Stimulated activated CD4-positive, alpha-beta T cell treated with anti-CD3 and anti-CD28 coated beads, TNF-alpha, amount 100 ng/mL, for 4 hours (primary cell): ENCODE measurements at regions not wholly inside any gene's neighbourhood (a gene's known extent, or its start where the extent isn't known, plus 50 kb on each side); places are given as distances from the start of the nearest gene placed in this dataset.

ENCODE experiments used
- DNase-seq, 3 experiments: peaks; one replicate each; pipeline ENCODE4 v3.0.0-alpha.2; 2020; ENCODE audit warnings: low read depth in 3 of 3

- DNase-seq = no peak
Measured at GRCh38 chr5:54769746-54770145, 215.6 kb downstream of the ESM1 start.

- no peak for DNase-seq
Measured at GRCh38 chr5:54769072-54769471, 216.3 kb downstream of the ESM1 start.

DNA sequence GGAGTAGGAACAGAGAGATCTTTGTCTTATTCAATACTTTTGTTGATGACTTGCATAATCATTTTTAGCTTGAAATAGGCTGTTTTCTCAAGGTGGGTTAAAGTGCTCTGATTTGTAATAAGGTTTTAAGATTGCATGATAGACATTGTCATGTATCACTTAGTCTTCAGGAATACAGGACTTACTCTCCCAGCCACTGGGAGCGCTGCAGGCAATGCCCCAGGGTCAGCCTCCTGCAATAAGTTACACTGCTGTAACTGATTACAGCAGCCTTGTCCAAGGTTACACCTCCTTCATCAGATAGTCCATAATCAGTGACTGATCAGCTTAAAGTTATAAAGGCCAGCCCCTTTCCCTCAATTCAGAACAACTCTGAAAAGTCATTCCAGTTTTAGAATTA is 218.6 kb downstream of the ESM1 start:
- DNase-seq = no peak

DNA sequence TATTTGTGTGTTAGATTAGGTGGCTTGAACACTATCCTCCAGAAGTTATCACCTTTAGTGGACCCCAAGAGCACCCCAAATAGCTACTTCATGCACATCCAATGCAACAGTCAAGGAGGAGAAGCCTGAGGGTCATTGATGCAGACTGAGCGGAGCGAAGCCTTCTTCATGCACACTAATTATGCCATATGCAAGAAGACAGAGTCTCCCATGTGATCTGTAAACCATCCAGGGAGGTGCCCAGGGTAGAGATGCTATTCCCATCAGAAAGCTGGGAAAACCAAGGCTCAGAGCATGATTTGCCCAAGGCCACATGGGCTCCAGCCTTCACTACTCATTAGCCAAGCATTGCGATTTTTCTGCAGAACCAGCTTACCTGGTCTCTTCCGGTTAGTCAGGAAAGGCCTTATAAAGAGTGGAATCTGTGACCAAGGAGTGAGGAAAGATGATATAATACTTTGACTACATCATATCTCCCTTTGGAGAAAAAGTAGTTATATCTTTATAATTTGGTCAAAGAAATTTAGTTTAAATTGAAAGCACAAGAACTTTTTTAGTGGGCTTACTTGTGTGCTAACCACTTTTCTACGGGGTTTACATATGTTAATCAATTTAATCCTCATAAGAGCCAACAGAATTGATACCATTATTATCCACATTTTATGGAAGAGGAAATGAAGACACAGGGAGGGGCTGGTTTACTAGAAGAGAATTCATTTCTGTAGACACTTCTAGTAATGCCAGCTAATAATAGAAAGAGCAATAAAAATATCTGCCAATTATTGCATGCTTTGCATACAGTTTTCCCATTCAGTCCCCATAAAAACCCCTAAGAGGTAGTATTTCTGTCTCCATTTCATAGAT is 220.0 kb downstream of the ESM1 start:
- no peak for DNase-seq

- DNase-seq = no peak
Measured at GRCh38 chr5:54764102-54765090, 221.0 kb downstream of the ESM1 start.

DNA sequence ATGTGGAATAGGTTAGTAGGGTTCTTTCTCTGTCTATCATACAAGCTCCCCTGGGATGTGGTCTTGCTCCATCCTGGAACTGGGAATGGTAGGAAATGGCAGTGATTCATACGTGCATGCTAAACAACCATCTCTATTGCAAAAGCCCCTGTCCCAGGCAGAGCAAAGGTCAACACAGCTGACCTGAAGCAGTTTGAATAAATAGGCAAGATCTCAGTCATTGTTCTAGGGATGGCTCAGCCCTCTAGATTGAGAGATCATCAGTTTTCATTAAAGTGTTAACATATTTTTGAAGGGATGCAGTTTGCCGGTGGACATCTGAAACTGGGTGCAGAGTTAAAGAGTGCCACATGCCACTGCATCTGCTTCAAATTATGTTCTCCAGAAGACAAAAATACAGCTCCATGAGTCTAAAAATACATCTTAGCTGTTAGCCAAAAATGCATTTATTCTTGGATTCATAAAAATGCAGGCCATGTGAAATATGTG is 224.1 kb downstream of the ESM1 start:
- DNase-seq = no peak

DNA sequence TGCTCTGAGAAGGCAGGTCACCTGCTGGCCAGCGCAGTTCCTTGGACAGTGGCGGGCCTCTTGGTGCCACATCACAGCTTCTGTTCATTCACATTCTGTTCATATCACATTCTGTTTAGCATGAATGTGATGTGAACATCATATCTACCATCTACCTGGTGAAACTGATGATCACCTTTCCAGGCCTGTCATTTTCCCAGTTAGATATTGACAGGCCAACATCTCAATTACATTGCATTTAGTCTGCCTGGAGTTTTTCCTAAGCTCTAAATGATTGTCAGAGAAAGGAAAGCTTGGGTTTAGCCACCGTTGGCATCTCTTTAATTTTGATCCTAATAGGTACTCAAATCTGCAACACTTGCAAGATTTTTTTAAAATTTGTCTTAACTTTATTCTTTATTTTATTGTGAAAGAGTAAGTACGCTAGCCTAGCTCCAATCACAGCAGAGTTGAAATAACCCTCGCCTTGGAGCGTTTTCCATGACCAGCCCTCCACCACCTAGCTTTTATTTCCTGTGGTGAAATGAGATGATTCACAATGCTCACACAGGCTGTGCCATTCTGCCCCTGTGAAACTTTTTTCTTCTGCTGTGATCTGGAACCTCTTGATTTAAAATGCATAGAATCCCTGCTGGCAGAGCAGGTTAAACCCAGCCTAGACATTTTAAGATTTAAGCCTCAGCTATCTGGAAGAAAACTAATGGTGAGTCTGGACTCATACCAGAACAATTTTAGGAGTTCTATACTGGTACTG is 225.0 kb downstream of the ESM1 start:
- DNase-seq = no peak

- DNase-seq = no peak
Measured at GRCh38 chr5:54758038-54758437, 227.4 kb downstream of the ESM1 start.

- no peak for DNase-seq
Measured at GRCh38 chr5:54757541-54757940, 227.9 kb downstream of the ESM1 start.

DNA sequence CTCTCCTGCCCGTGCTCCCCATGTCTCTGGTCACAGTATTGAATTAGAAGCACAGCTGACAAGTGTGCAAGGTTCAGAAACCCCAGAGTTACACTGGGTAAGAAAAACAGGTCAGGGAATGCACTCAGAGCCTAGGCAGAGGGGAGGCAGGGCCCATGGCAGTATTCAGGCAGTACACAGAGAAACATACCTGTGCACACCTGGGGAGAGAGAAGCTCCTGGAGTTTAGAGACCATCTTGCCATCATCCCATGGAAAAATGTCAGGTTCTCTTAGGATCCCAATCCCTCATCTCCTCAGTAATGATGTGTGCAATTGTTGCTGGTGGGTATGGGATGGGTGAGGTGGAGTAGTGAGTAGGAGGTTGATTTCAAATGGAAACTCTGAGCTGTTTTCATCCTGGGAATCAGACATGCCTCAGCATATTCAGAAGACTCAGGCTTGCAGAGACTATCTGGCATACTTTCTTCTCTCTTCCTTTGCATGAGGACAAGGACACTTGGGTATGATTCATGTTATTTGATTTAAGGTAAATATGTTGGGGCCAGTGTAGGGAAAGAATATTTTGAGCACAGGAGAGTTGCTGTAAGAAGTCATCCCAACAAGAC is 228.5 kb downstream of the ESM1 start:
- no peak for DNase-seq

- DNase-seq = no peak
Measured at GRCh38 chr5:54756301-54756700, 229.1 kb downstream of the ESM1 start.

DNA sequence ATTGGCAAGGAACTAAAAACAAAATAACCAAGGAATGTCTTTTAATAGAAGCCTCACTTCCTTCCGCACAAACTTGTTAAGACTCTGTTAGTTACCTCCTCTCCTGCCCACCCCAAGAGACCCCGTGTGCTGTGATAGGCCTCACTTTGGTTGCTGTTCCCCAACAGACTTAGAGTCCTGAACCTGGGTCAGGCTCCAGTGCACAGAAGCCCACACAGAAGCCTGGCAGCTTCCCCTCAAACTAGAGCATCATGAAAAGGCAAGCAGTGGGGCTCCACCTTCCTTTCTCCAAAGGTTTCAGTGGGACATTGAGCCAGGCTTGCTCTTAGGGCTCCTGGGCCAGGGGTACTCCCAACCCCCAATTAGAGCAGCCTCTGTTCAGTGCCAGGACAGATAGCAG is 230.5 kb downstream of the ESM1 start:
- no peak for DNase-seq

GRCh38 chr5:54754420-54754819 is 231.0 kb downstream of the ESM1 start:
- DNase-seq = no peak

DNA sequence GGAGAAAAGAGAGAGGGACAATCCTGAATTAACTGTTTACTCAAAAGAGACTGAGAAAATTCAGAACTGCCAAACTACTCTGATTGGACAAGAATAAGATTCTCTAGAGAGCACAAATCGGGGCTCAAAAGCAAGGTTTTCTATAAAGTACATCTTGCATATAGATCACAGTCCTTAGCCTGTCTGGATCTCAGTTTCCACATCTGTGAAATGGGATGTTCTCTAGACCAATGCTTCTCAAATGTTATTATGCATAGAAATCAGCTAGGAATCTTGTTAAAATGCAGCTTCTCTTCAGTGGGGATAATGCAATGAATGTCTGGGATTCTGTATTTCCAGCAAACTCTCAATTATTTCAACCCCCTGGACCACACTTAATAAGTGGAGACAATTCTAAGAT is 231.6 kb downstream of the ESM1 start:
- no peak for DNase-seq

GRCh38 chr5:54753034-54753433 is 232.4 kb downstream of the ESM1 start:
- DNase-seq = no peak

- no peak for DNase-seq
Measured at GRCh38 chr5:54748527-54748926, 231.0 kb downstream of the SNX18 start.

GRCh38 chr5:54746777-54747398 is 229.3 kb downstream of the SNX18 start:
- no peak for DNase-seq

- no peak for DNase-seq
Measured at GRCh38 chr5:54746346-54746745, 228.8 kb downstream of the SNX18 start.

DNA sequence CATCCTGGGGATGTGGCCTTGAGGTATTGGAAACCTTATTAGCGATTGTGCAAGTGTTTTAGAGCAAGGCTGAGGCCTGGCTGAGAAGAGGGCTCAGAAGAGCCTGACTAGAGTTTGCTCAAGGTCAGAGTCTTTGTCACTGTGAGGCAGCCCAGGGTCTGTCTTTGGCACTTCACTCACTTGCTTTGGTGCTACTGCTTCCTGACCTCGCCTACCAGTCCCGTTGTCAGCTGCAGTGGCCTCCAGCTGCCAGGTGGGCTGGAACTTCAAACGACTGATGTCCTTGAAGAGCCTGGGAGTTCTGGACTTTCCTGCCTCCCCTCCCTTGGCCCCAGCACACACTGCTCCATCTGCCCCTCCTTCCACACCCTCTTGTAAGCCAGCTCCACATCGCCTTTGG is 228.0 kb downstream of the SNX18 start:
- no peak for DNase-seq

DNA sequence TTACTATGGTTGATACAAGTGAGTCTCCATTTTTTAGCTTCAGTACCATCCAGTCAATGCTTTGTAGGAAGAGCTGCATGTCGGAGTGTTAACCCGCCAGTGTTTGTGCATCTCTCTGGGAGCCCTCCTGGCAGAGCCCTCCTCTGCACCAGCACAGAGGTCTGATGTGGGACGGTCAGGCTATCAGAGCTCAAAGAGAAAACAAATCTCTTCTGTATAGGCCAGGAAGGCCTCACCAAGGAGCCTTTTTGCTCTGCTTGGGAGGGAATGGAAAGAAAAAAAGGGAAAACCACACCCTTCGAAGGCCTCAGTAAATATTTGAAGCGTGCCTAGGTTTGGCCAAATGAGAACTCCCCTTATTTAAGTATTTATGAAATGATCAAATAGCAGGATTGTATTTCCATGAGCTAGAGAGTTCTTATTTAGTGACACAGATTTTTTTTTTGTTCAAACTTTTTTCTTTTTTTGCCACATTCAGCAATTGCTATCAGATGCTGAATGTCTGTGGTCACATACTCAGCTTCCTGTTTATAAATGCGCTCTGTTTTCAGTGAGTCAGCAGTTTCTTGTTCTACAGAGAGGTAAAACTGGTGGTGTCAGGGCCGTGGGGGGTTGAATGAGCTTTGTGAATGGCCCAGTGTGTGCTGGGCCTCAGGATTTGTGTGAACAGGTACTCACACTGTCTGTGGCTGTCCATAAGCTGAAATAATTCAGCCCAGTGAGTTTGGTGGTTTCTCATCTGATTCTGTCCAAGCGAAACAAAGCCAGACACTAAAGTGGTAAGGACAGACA is 226.6 kb downstream of the SNX18 start:
- DNase-seq = peak in 2 of 3 experiments; percentile 3 to 7
